Fibroblast of lung (primary cell): ENCODE measurements at regions not wholly inside any gene's neighbourhood (a gene's known extent, or its start where the extent isn't known, plus 50 kb on each side); places are given as distances from the start of the nearest gene placed in this dataset.

ENCODE experiments used
- CTCF ChIP-seq, 2 donors: IDR thresholded peaks in 1 of 2; conservative IDR thresholded peaks in 1 of 2; 1 replicate in 1 of 2; 2 replicates in 1 of 2; pipeline ENCODE4 v1.5.1; 2011 to 2012; ENCODE audit warnings: low read length in 2 of 2, control low read depth in 1 of 2, inconsistent platforms in 1 of 2, low read depth in 1 of 2, mild to moderate bottlenecking in 1 of 2
- EZH2 ChIP-seq: IDR thresholded peaks from 2 replicates; pipeline ENCODE4 v1.5.1; 2012; ENCODE audit warnings: low read length, control low read depth, mild to moderate bottlenecking; ENCODE audit errors: missing control alignments

- TF ChIP-seq CTCF (conservative IDR thresholded peaks at IDR 0.05 in 1 of 2, IDR thresholded peaks at IDR 0.05 in 1 of 2; ENCODE audit: low read depth in 1 of 2, low read length in 2 of 2) (no peak), EZH2 (no peak)
These were observed 144.9 kb downstream of the FAM114A2 start for GRCh38 chr5:153893817-153894216.
